Right ventricle myocardium superior (tissue), 1 donor: ENCODE measurements at regions not wholly inside any gene's neighbourhood (a gene's known extent, or its start where the extent isn't known, plus 50 kb on each side); places are given as distances from the start of the nearest gene placed in this dataset.
"Not testable (repeated sequence)": the region's sequence is repeated elsewhere in the genome, so short reads cannot be mapped to it uniquely, and the experiment has no call there.

Experiments used
- ATAC-seq: fragments of 200-7000 bp; cut with Tn5 transposase; one replicate; pipeline ENCODE4 v1.9.1; 2020; ENCODE audit warnings: mild to moderate bottlenecking; ENCODE audit not compliant: poor library complexity
- DNase-seq: peaks from one replicate; pipeline ENCODE4 v3.0.0-alpha.2; 2020
- intact Hi-C: fragments of 100-400 bp; cut with DNase I; formaldehyde crosslinking; loops from one replicate; pipeline ENCODE4 v1.11.2; 2022
- donor health status: DM: no; HTN: yes; CAD: no; lungs with severe emphysema.

GRCh38 chr7:119957335-119957734 is 315.6 kb upstream of the KCND2 start:
- ATAC-seq (no peak), DNase-seq (no peak)
- intact Hi-C loops = no loop called here

- ATAC-seq = no peak
- no peak for DNase-seq
- intact Hi-C loops = no loop called here
These were observed 313.2 kb upstream of the KCND2 start for GRCh38 chr7:119959811-119960210.

DNA sequence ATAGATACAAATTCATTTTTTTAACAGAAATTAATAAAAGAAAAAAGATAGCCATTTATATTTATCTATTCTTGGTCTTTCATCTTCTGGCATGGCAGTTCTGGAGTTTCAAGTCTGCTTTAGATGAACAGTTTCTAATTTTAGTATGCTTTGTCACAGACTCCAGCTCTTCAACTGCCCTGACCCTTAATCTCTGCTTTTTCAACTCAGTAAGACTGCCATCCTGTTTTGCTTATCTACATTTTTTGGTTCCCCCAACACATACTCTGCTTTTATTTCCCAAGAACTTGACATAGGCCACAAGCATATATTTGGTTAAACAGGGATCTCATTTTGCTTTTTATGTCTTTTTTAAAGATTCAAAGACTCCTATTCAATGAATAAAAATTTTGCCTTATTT is 309.3 kb upstream of the KCND2 start:
- intact Hi-C loops = no loop called here

DNA sequence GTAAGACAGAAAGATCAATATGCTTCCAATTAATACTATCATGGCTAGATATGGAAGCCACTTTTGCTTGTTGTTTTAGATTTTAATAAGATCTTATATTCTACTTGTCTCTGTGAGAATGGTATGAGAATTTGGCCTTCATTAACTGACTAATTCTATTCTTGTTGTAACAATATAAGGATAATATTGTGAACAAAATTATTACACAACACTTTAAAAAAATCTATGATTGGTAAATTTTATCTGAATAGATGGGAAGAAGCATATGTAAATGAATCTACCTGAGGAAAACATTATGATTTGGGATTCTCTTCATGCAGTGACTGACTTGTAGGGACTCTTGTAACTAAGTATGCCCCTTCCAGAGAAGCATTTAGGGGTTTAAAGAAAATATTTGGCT is 308.9 kb upstream of the KCND2 start:
- DNase-seq (no peak), ATAC-seq (no peak)
- intact Hi-C loops = no loop called here

More for the DNA sequence above, 309.3 kb upstream of the KCND2 start:
- no peak for ATAC-seq
- no peak for DNase-seq

- ATAC-seq (no peak), DNase-seq (no peak)
- intact Hi-C loops = no loop called here
These were observed 308.0 kb upstream of the KCND2 start for GRCh38 chr7:119964788-119965542.

- DNase-seq (no peak), ATAC-seq (no peak)
- intact Hi-C loops = no loop called here
These were observed 305.8 kb upstream of the KCND2 start for GRCh38 chr7:119967221-119967620.

DNA sequence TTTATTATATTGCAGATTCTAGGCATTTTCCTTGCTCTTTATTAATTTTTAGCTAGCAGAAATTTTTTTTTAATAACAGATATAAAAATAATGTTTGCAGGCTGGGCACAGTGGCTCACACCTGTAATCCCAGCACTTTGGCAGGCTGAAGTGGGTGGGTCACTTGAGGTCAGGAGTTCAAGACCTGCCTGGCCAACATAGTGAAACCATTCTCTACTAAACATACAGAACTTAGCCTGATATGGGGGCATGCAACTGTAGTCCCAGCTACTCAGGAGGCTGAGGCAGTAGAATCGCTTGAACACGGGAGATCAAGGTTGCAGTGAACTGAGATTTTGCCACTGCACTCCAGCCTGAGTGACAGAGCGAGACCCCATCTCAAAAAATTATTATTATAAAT is 304.6 kb upstream of the KCND2 start:
- intact Hi-C loops, DNase-seq, ATAC-seq: not testable (repeated sequence)

GRCh38 chr7:119969054-119969453 is 303.9 kb upstream of the KCND2 start:
- ATAC-seq (no peak), DNase-seq (no peak)
- intact Hi-C loops = no loop called here

GRCh38 chr7:119969763-119970162 is 303.2 kb upstream of the KCND2 start:
- DNase-seq = no peak
- intact Hi-C loops = no loop called here
- no peak for ATAC-seq

GRCh38 chr7:119974972-119975371 is 298.0 kb upstream of the KCND2 start:
- intact Hi-C loops = no loop called here
- DNase-seq = no peak
- no peak for ATAC-seq

DNA sequence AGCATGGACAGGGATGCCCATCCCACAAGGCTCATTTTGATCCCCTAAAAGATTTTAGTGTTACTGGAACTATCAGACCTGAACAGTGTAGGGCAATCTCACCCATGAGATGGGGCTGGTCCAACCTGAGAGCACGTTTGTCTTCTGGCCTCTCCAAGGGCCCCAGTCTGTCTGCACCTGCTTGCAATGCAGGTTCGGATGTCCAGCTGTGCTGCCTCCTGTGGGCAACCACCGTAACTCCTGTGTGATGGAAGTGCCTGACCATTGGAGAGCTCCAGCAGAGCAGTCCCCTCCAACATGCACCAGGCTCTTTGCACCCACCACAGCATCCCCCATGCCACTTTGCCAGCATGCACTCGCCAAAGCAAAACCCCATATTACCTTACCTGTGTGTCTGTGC is 290.1 kb upstream of the KCND2 start:
- intact Hi-C loops = no loop called here
- DNase-seq (no peak), ATAC-seq (no peak)

DNA sequence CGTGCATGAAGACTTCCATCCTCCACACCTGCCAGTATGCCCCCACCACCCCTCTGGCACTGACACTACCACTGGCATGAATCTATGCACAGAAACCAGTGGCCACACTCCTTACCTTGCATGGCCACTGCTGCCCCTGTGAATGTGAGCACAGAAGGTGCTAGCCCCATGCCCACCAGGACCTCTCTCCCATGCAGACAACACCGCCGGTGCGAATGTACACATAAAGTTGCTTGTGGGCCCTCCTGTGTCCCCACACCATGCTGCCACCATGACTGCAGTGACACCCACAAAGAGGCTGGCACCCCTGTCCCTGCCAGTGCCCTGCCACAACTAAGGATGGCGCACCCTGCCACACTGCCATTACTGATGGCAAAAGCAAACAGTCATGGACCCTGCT is 289.5 kb upstream of the KCND2 start:
- ATAC-seq (no peak), DNase-seq (no peak)
- intact Hi-C loops = no loop called here

DNA sequence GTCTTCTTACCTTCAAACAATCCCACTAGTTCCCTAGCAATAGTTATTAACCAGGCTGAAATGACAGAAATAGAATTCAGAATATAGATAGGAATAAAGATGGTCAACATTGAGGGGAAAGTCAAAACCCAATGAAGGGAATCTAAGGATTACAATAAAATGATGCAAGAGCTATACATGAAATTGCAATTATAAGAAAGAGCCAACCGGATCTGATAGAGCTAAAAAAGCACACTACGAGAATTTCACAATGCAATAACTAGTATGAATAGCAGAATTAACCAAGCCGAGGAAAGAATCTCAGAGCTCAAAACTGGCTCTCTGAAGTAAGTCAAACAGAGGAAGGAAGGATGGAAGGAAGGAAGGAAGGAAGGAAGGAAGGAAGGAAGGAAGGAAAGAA is 288.7 kb upstream of the KCND2 start:
- DNase-seq (no peak), ATAC-seq (no peak)
- intact Hi-C loops = no loop called here

GRCh38 chr7:119988401-119988800 is 284.6 kb upstream of the KCND2 start:
- no peak for DNase-seq
- no peak for ATAC-seq
- intact Hi-C loops = no loop called here

GRCh38 chr7:119994928-119995327 is 278.0 kb upstream of the KCND2 start:
- DNase-seq (no peak), ATAC-seq (no peak)
- intact Hi-C loops = no loop called here

DNA sequence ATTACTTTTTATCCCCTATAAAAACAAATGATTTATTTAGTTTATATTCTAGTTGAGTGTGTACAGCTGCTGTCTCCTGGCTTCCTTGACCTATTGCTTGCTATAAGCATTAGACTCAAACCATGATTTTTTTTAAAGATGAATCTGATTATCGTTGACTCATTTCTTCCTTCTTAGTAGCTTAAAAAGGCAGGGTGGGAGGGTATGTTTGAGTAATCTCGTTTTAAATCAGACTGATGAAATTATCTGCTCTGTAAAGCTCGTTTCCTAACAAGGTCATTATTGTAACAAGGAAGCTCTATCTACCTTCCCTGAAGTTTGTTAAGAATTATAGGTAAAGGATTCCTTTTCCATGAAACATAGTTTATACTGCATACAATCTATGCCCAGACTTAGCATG is 276.3 kb upstream of the KCND2 start:
- ATAC-seq (no peak), DNase-seq (no peak)
- intact Hi-C loops = no loop called here

GRCh38 chr7:119999738-120000475 is 273.1 kb upstream of the KCND2 start:
- intact Hi-C loops = no loop called here
- no peak for ATAC-seq

GRCh38 chr7:120005720-120006119 is 267.3 kb upstream of the KCND2 start:
- intact Hi-C loops = no loop called here
- DNase-seq (no peak), ATAC-seq (no peak)

More at GRCh38 chr7:119999738-120000475, 273.1 kb upstream of the KCND2 start:
- DNase-seq = no peak

- ATAC-seq, intact Hi-C loops, DNase-seq: not testable (repeated sequence)
These were observed 258.7 kb upstream of the KCND2 start for GRCh38 chr7:120014301-120014700.

GRCh38 chr7:120014925-120015465 is 258.0 kb upstream of the KCND2 start:
- ATAC-seq = no peak
- intact Hi-C loops = no loop called here
- no peak for DNase-seq
